ENCODE measurements at regions not wholly inside any gene's neighbourhood (a gene's known extent, or its start where the extent isn't known, plus 50 kb on each side); places are given as distances from the start of the nearest gene placed in this dataset.

- Mint-ChIP-seq H3K9me3 (peaks cover 9% of the 10 kb centered on the region), H3K4me1 (no peaks in the 10 kb centered on the region), H3K4me3 (no peak overlapping the region), H3K36me3 (ENCODE audit: low read depth) (no peaks in the 10 kb centered on the region), H3K27ac (no peak overlapping the region), H3K27me3 (peaks cover 15% of the 10 kb centered on the region)
- ATAC-seq (replicated peaks) = no peak
Observed at GRCh38 chr7:17447728-17448478, 149.5 kb downstream of the AHR start.

- no peaks in the 10 kb centered on the region for H3K4me1 Mint-ChIP-seq
- no peaks in the 10 kb centered on the region for H3K36me3 Mint-ChIP-seq (ENCODE audit: low read depth)
- peaks cover 9% of the 10 kb centered on the region for H3K9me3 Mint-ChIP-seq
- no peak overlapping the region for H3K4me3 Mint-ChIP-seq
- peaks cover 15% of the 10 kb centered on the region for H3K27me3 Mint-ChIP-seq
- no peak for ATAC-seq (replicated peaks)
- no peak overlapping the region for H3K27ac Mint-ChIP-seq
Observed at GRCh38 chr7:17448479-17449423, 150.3 kb downstream of the AHR start.

- no peak for ATAC-seq (replicated peaks)
- H3K4me1 Mint-ChIP-seq = no peaks in the 10 kb centered on the region
- H3K27ac Mint-ChIP-seq = no peak overlapping the region
- no peaks in the 10 kb centered on the region for H3K27me3 Mint-ChIP-seq
- H3K36me3 Mint-ChIP-seq (ENCODE audit: low read depth) = no peaks in the 10 kb centered on the region
- H3K9me3 Mint-ChIP-seq = peaks cover 19% of the 10 kb centered on the region
- no peak overlapping the region for H3K4me3 Mint-ChIP-seq
Observed at GRCh38 chr7:17456541-17456940, 158.1 kb downstream of the AHR start.

GRCh38 chr7:17460001-17460400 lies 161.5 kb downstream of the AHR start:
- Mint-ChIP-seq H3K9me3 (peaks cover 19% of the 10 kb centered on the region), H3K4me3 (no peak overlapping the region)

GRCh38 chr7:17460665-17461064 lies 162.2 kb downstream of the AHR start:
- Mint-ChIP-seq H3K9me3 (peaks cover 19% of the 10 kb centered on the region), H3K36me3 (ENCODE audit: low read depth) (no peaks in the 10 kb centered on the region), H3K27me3 (no peaks in the 10 kb centered on the region), H3K27ac (no peak overlapping the region), H3K4me3 (no peak overlapping the region), H3K4me1 (no peaks in the 10 kb centered on the region)
- ATAC-seq (replicated peaks) = no peak

More at GRCh38 chr7:17460001-17460400, 161.5 kb downstream of the AHR start:
- no peak for ATAC-seq (replicated peaks)
- Mint-ChIP-seq H3K27ac (no peak overlapping the region), H3K4me1 (no peaks in the 10 kb centered on the region), H3K36me3 (ENCODE audit: low read depth) (no peaks in the 10 kb centered on the region), H3K27me3 (no peaks in the 10 kb centered on the region)

- Mint-ChIP-seq H3K36me3 (ENCODE audit: low read depth) (no peaks in the 10 kb centered on the region), H3K9me3 (peaks cover 19% of the 10 kb centered on the region), H3K4me1 (no peaks in the 10 kb centered on the region), H3K27me3 (no peaks in the 10 kb centered on the region), H3K4me3 (no peak overlapping the region), H3K27ac (no peak overlapping the region)
- ATAC-seq (replicated peaks) = no peak
Observed at GRCh38 chr7:17462131-17462631, 163.7 kb downstream of the AHR start.

- no peak for ATAC-seq (replicated peaks)
- no peak overlapping the region for H3K4me3 Mint-ChIP-seq
- no peaks in the 10 kb centered on the region for H3K4me1 Mint-ChIP-seq
- H3K27ac Mint-ChIP-seq = no peak overlapping the region
- H3K36me3 Mint-ChIP-seq (ENCODE audit: low read depth) = no peaks in the 10 kb centered on the region
- H3K27me3 Mint-ChIP-seq = no peaks in the 10 kb centered on the region
- H3K9me3 Mint-ChIP-seq = peaks cover 7% of the 10 kb centered on the region
Observed at GRCh38 chr7:17463511-17464085, 165.1 kb downstream of the AHR start.

- ATAC-seq (replicated peaks) = no peak
- Mint-ChIP-seq H3K4me3 (no peak overlapping the region), H3K9me3 (no peaks in the 10 kb centered on the region), H3K27ac (no peak overlapping the region), H3K36me3 (ENCODE audit: low read depth) (no peaks in the 10 kb centered on the region), H3K27me3 (no peaks in the 10 kb centered on the region), H3K4me1 (no peaks in the 10 kb centered on the region)
Observed at GRCh38 chr7:17466216-17466615, 167.8 kb downstream of the AHR start.

- H3K9me3 Mint-ChIP-seq = no peaks in the 10 kb centered on the region
- H3K4me1 Mint-ChIP-seq = no peaks in the 10 kb centered on the region
- H3K27me3 Mint-ChIP-seq = no peaks in the 10 kb centered on the region
- no peak for ATAC-seq (replicated peaks)
- no peaks in the 10 kb centered on the region for H3K36me3 Mint-ChIP-seq (ENCODE audit: low read depth)
- H3K27ac Mint-ChIP-seq = no peak overlapping the region
- H3K4me3 Mint-ChIP-seq = no peak overlapping the region
Observed at GRCh38 chr7:17467386-17467945, 169.0 kb downstream of the AHR start.

- Mint-ChIP-seq H3K27ac (no peak overlapping the region), H3K9me3 (no peaks in the 10 kb centered on the region)
- ATAC-seq (replicated peaks) = no peak
Observed at GRCh38 chr7:17471325-17471724, 172.9 kb downstream of the AHR start.

GRCh38 chr7:17472518-17472917 lies 174.1 kb downstream of the AHR start:
- Mint-ChIP-seq H3K27ac (no peak overlapping the region), H3K27me3 (no peaks in the 10 kb centered on the region), H3K9me3 (no peaks in the 10 kb centered on the region), H3K36me3 (ENCODE audit: low read depth) (no peaks in the 10 kb centered on the region), H3K4me1 (no peaks in the 10 kb centered on the region), H3K4me3 (no peak overlapping the region)
- no peak for ATAC-seq (replicated peaks)

More at GRCh38 chr7:17471325-17471724, 172.9 kb downstream of the AHR start:
- H3K4me3 Mint-ChIP-seq = no peak overlapping the region
- H3K4me1 Mint-ChIP-seq = no peaks in the 10 kb centered on the region
- no peaks in the 10 kb centered on the region for H3K27me3 Mint-ChIP-seq
- no peaks in the 10 kb centered on the region for H3K36me3 Mint-ChIP-seq (ENCODE audit: low read depth)

- Mint-ChIP-seq H3K27me3 (no peaks in the 10 kb centered on the region), H3K4me3 (no peak overlapping the region), H3K9me3 (no peaks in the 10 kb centered on the region), H3K36me3 (ENCODE audit: low read depth) (no peaks in the 10 kb centered on the region), H3K27ac (no peak overlapping the region), H3K4me1 (no peaks in the 10 kb centered on the region)
- no peak for ATAC-seq (replicated peaks)
Observed at GRCh38 chr7:17472939-17473338, 174.5 kb downstream of the AHR start.

- no peaks in the 10 kb centered on the region for H3K4me1 Mint-ChIP-seq
- H3K27ac Mint-ChIP-seq = peak overlapping the region; percentile 10
- H3K36me3 Mint-ChIP-seq (ENCODE audit: low read depth) = no peaks in the 10 kb centered on the region
- ATAC-seq (replicated peaks) = no peak
- H3K4me3 Mint-ChIP-seq = no peak overlapping the region
- H3K27me3 Mint-ChIP-seq = no peaks in the 10 kb centered on the region
- H3K9me3 Mint-ChIP-seq = no peaks in the 10 kb centered on the region
Observed at GRCh38 chr7:17474724-17475344, 176.4 kb downstream of the AHR start.

GRCh38 chr7:17477182-17477581 lies 178.7 kb downstream of the AHR start:
- ATAC-seq (replicated peaks) = no peak
- Mint-ChIP-seq H3K27ac (no peak overlapping the region), H3K9me3 (no peaks in the 10 kb centered on the region), H3K27me3 (no peaks in the 10 kb centered on the region), H3K4me3 (no peak overlapping the region), H3K4me1 (no peaks in the 10 kb centered on the region), H3K36me3 (ENCODE audit: low read depth) (no peaks in the 10 kb centered on the region)

Measured in activated T-helper 17 cell treated with anti-CD3 and anti-CD28 coated beads, Interleukin-2, amount 50 U/mL, for 72 hours (primary cell).